ENCODE measurements at regions not wholly inside any gene's neighbourhood (a gene's known extent, or its start where the extent isn't known, plus 50 kb on each side); places are given as distances from the start of the nearest gene placed in this dataset.

DNA sequence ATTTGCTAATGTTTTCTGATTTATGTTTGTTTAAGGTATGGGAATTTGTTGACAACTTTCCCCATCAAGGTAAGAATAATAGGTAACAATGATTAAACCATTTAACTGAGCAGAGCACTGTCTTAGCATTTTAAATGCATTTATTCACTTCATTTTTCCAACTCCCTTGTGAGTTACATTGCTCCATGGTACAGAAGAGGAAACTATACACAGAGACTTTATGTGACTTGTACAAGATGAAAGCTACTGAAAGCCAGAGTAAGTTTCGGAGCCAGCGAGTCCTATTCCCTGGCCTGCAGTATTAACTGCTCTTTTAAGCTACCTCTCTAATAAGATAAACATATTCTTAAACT lies 708.8 kb downstream of the HDGFL1 start:
- TF ChIP-seq RFX5 (IDR thresholded peaks at IDR 0.05) (no peak), ZNF302 (CRISPR knock-in tag; IDR thresholded peaks at IDR 0.05) (no peak), POLR2A (IDR thresholded peaks at IDR 0.05; ENCODE audit: low read length) (no peak), ESRRA (IDR thresholded peaks at IDR 0.05; ENCODE audit: borderline replicate concordance, low read length) (no peak), EHMT2 (IDR thresholded peaks at IDR 0.05; ENCODE audit: low read depth) (no peak), POLR2AphosphoS2 (conservative IDR thresholded peaks at IDR 0.05; ENCODE audit: low read length) (no peak)
- TF ChIP-seq, protein P1, sequence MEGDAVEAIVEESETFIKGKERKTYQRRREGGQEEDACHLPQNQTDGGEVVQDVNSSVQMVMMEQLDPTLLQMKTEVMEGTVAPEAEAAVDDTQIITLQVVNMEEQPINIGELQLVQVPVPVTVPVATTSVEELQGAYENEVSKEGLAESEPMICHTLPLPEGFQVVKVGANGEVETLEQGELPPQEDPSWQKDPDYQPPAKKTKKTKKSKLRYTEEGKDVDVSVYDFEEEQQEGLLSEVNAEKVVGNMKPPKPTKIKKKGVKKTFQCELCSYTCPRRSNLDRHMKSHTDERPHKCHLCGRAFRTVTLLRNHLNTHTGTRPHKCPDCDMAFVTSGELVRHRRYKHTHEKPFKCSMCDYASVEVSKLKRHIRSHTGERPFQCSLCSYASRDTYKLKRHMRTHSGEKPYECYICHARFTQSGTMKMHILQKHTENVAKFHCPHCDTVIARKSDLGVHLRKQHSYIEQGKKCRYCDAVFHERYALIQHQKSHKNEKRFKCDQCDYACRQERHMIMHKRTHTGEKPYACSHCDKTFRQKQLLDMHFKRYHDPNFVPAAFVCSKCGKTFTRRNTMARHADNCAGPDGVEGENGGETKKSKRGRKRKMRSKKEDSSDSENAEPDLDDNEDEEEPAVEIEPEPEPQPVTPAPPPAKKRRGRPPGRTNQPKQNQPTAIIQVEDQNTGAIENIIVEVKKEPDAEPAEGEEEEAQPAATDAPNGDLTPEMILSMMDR (IDR thresholded peaks at IDR 0.05) = no peak
- TF ChIP-seq, protein P2, sequence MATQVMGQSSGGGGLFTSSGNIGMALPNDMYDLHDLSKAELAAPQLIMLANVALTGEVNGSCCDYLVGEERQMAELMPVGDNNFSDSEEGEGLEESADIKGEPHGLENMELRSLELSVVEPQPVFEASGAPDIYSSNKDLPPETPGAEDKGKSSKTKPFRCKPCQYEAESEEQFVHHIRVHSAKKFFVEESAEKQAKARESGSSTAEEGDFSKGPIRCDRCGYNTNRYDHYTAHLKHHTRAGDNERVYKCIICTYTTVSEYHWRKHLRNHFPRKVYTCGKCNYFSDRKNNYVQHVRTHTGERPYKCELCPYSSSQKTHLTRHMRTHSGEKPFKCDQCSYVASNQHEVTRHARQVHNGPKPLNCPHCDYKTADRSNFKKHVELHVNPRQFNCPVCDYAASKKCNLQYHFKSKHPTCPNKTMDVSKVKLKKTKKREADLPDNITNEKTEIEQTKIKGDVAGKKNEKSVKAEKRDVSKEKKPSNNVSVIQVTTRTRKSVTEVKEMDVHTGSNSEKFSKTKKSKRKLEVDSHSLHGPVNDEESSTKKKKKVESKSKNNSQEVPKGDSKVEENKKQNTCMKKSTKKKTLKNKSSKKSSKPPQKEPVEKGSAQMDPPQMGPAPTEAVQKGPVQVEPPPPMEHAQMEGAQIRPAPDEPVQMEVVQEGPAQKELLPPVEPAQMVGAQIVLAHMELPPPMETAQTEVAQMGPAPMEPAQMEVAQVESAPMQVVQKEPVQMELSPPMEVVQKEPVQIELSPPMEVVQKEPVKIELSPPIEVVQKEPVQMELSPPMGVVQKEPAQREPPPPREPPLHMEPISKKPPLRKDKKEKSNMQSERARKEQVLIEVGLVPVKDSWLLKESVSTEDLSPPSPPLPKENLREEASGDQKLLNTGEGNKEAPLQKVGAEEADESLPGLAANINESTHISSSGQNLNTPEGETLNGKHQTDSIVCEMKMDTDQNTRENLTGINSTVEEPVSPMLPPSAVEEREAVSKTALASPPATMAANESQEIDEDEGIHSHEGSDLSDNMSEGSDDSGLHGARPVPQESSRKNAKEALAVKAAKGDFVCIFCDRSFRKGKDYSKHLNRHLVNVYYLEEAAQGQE (IDR thresholded peaks at IDR 0.05) = no peak

All from A549 (cell line).